ENCODE measurements at regions not wholly inside any gene's neighbourhood (a gene's known extent, or its start where the extent isn't known, plus 50 kb on each side); places are given as distances from the start of the nearest gene placed in this dataset.

GRCh38 chr5:13250464-13251291 lies 693.8 kb downstream of the DNAH5 start:
- no peak overlapping the region for H3K27ac Mint-ChIP-seq (ENCODE audit: unreplicated experiment)
- peaks cover 15% of the 10 kb centered on the region for H3K4me1 Mint-ChIP-seq (ENCODE audit: unreplicated experiment)
- H3K4me3 Mint-ChIP-seq (ENCODE audit: unreplicated experiment): no peak overlapping the region
- H3K9me3 Mint-ChIP-seq (ENCODE audit: unreplicated experiment): no peaks in the 10 kb centered on the region
- no peaks in the 10 kb centered on the region for H3K36me3 Mint-ChIP-seq (ENCODE audit: low read depth, unreplicated experiment)
- DNase-seq (ENCODE audit: low spot score): no peak
- TF ChIP-seq CTCF (IDR thresholded peaks at IDR 0.05; ENCODE audit: unreplicated experiment): peak; percentile 83
- no peaks in the 10 kb centered on the region for H3K27me3 Mint-ChIP-seq (ENCODE audit: unreplicated experiment)

- no peak for DNase-seq (ENCODE audit: low spot score)
- Mint-ChIP-seq H3K4me1 (ENCODE audit: unreplicated experiment) (peaks cover 15% of the 10 kb centered on the region), H3K4me3 (ENCODE audit: unreplicated experiment) (no peak overlapping the region), H3K9me3 (ENCODE audit: unreplicated experiment) (no peaks in the 10 kb centered on the region), H3K27ac (ENCODE audit: unreplicated experiment) (no peak overlapping the region), H3K27me3 (ENCODE audit: unreplicated experiment) (no peaks in the 10 kb centered on the region), H3K36me3 (ENCODE audit: low read depth, unreplicated experiment) (no peaks in the 10 kb centered on the region)
- no peak for TF ChIP-seq CTCF (IDR thresholded peaks at IDR 0.05; ENCODE audit: unreplicated experiment)
Observed at GRCh38 chr5:13249854-13250253, 694.6 kb downstream of the DNAH5 start.

GRCh38 chr5:13248253-13248652 lies 696.2 kb downstream of the DNAH5 start:
- Mint-ChIP-seq H3K36me3 (ENCODE audit: low read depth, unreplicated experiment) (no peaks in the 10 kb centered on the region), H3K27me3 (ENCODE audit: unreplicated experiment) (no peaks in the 10 kb centered on the region), H3K9me3 (ENCODE audit: unreplicated experiment) (no peaks in the 10 kb centered on the region), H3K27ac (ENCODE audit: unreplicated experiment) (no peak overlapping the region), H3K4me3 (ENCODE audit: unreplicated experiment) (no peak overlapping the region), H3K4me1 (ENCODE audit: unreplicated experiment) (peaks cover 15% of the 10 kb centered on the region)
- no peak for TF ChIP-seq CTCF (IDR thresholded peaks at IDR 0.05; ENCODE audit: unreplicated experiment)
- no peak for DNase-seq (ENCODE audit: low spot score)

- Mint-ChIP-seq H3K27ac (ENCODE audit: unreplicated experiment) (no peak overlapping the region), H3K36me3 (ENCODE audit: low read depth, unreplicated experiment) (no peaks in the 10 kb centered on the region)
- no peak for DNase-seq (ENCODE audit: low spot score)
Observed at GRCh38 chr5:13246053-13246452, 698.4 kb downstream of the DNAH5 start.

More at GRCh38 chr5:13246053-13246452, 698.4 kb downstream of the DNAH5 start:
- H3K27me3 Mint-ChIP-seq (ENCODE audit: unreplicated experiment): no peaks in the 10 kb centered on the region
- TF ChIP-seq CTCF (IDR thresholded peaks at IDR 0.05; ENCODE audit: unreplicated experiment): no peak
- no peaks in the 10 kb centered on the region for H3K9me3 Mint-ChIP-seq (ENCODE audit: unreplicated experiment)
- H3K4me3 Mint-ChIP-seq (ENCODE audit: unreplicated experiment): no peak overlapping the region
- no peaks in the 10 kb centered on the region for H3K4me1 Mint-ChIP-seq (ENCODE audit: unreplicated experiment)
